ENCODE measurements at regions not wholly inside any gene's neighbourhood (a gene's known extent, or its start where the extent isn't known, plus 50 kb on each side); places are given as distances from the start of the nearest gene placed in this dataset.

GRCh38 chr9:2979957-2980610 lies 136.2 kb upstream of the PUM3 start:
- TF ChIP-seq CTCF (IDR thresholded peaks at IDR 0.05; ENCODE audit: low read length, missing control alignments): no peak
- H3K4me3 ChIP-seq (replicated peaks; ENCODE audit: low read depth, low read length): no peak overlapping the region
- no peak for DNase-seq (ENCODE audit: low read depth)

DNA sequence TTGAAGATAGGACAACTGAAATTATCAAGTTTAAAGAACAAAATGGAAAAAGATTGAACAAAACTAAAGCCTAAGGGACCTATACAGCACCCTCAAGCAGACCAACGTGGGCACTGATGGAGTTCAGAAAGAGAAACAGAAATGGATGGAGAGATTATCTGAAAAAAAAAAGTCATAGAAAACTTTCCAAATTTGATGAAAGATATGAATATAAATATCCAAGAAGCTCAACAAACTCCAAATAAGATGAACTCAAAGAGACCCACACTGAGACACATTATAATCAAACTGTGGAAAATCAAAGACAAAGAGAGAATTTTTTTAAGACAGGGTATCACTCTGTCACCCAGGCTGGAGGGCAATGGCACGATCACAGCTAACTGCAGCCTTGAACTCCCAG lies 128.6 kb upstream of the PUM3 start:
- no peak for DNase-seq (ENCODE audit: low read depth)
- no peak for TF ChIP-seq CTCF (IDR thresholded peaks at IDR 0.05; ENCODE audit: low read length, missing control alignments)
- no peak overlapping the region for H3K4me3 ChIP-seq (replicated peaks; ENCODE audit: low read depth, low read length)

GRCh38 chr9:2970864-2971263 lies 127.0 kb upstream of the PUM3 start:
- no peak for DNase-seq (ENCODE audit: low read depth)

GRCh38 chr9:2967766-2968165 lies 123.9 kb upstream of the PUM3 start:
- no peak for TF ChIP-seq CTCF (IDR thresholded peaks at IDR 0.05; ENCODE audit: low read length, missing control alignments)
- DNase-seq (ENCODE audit: low read depth): no peak
- H3K4me3 ChIP-seq (replicated peaks; ENCODE audit: low read depth, low read length): no peak overlapping the region

More at GRCh38 chr9:2970864-2971263, 127.0 kb upstream of the PUM3 start:
- no peak for TF ChIP-seq CTCF (IDR thresholded peaks at IDR 0.05; ENCODE audit: low read length, missing control alignments)
- no peak overlapping the region for H3K4me3 ChIP-seq (replicated peaks; ENCODE audit: low read depth, low read length)

DNA sequence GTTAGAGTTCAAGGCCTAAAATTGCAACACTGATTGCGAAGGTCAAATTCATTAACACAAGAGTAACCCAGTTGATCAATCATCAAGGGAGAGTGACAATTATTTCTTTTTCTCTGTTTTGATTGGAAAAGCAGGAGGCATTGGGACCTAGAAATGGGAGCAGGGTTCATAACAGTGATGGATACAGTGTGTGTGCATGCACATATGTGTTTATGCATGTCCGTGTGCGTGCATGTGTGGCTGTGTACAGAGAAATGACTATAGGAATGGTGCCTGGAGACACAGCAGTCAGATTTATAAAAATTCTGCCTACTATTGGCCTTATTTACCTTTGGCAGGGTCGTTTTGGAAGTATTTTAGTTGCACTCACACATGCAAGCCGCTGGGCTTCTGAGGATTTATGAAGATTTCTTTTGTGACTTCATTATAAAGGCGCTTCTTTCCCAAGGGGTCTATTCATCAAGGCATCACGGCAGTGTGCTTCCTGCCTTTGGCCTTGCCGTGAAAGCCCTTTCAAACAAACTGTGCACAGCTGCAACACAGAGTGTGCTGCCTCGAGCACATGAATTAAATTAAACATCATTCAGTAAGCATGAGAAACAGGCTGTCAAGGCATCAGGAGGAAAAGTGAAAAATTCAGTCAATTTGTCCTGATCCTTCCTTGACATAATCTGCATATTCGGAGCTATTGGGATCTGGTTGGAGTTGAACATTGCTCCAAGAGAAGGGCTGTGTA lies 122.8 kb upstream of the PUM3 start:
- DNase-seq (ENCODE audit: low read depth): no peak
- TF ChIP-seq CTCF (IDR thresholded peaks at IDR 0.05; ENCODE audit: low read length, missing control alignments): no peak
- no peak overlapping the region for H3K4me3 ChIP-seq (replicated peaks; ENCODE audit: low read depth, low read length)

DNA sequence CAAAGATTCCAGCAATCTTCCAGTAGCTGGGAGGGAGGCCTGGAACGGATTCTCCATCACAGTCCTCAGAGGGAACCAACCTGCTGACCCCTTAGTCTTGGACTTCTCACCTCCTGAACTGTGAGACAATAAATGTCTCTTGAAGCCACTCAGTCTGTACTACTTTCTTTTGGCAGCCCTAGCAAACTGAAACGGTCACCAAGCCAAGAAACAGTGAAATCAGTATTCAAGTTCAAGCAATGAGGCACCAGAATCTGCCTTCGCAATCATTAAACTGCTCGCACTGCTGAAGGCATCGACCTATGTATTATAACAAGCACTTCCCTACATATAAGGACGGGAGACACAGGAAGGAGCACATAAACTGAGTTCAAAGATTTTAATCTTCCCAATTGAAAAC lies 120.6 kb upstream of the PUM3 start:
- H3K4me3 ChIP-seq (replicated peaks; ENCODE audit: low read depth, low read length): no peak overlapping the region
- no peak for TF ChIP-seq CTCF (IDR thresholded peaks at IDR 0.05; ENCODE audit: low read length, missing control alignments)
- DNase-seq (ENCODE audit: low read depth): no peak

DNA sequence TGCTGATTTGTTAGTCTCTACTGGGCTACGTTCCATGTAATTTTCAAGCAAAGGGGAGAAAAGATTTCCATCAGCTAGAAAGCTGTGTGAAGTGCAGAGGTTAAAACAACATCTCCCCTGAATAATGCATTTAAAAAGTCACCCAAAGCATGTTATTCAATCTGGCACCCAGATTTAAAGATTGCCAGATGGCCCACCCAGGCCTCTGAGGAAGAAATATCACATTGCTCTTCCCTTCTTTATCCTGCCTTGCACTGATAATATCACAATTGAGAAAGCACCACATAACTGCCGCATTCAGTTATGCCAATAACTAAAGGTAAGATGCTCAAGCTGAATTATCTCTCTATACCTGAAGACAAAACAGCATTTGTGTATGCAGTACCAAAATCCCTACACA lies 119.4 kb upstream of the PUM3 start:
- no peak overlapping the region for H3K4me3 ChIP-seq (replicated peaks; ENCODE audit: low read depth, low read length)
- TF ChIP-seq CTCF (IDR thresholded peaks at IDR 0.05; ENCODE audit: low read length, missing control alignments): no peak
- DNase-seq (ENCODE audit: low read depth): no peak

Data from fibroblast of pulmonary artery (primary cell).